ENCODE measurements at regions not wholly inside any gene's neighbourhood (a gene's known extent, or its start where the extent isn't known, plus 50 kb on each side); places are given as distances from the start of the nearest gene placed in this dataset.
"Not testable (repeated sequence)": the region's sequence is repeated elsewhere in the genome, so short reads cannot be mapped to it uniquely, and the experiment has no call there.

- Histone ChIP-seq H3K27me3 (no peaks in the 10 kb centered on the region), H3K36me3 (no peaks in the 10 kb centered on the region), H3K27ac (no peak overlapping the region), H3K9me3 (no peaks in the 10 kb centered on the region), H3K4me3 (no peak overlapping the region), H3K4me1 (no peaks in the 10 kb centered on the region)
- no peak for TF ChIP-seq EP300 (IDR thresholded peaks at IDR 0.05; ENCODE audit: low read depth)
- no peak for TF ChIP-seq CTCF (IDR thresholded peaks at IDR 0.05)
- no peak for TF ChIP-seq POLR2A (IDR thresholded peaks at IDR 0.05)
- TF ChIP-seq POLR2AphosphoS5 (IDR thresholded peaks at IDR 0.05), result no peak
- 58 to 69% methylated on average over 2 of the region's 2 CpGs for WGBS, 2 donors (ENCODE audit: low coverage in 1 of 2)
- in situ Hi-C loops (cut with MboI; ENCODE audit: low pct_ligation_motif_present in 1 of 4, low pct_unique_long_range_greater_than_20kb in 1 of 4, low sequenced_read_pairs in 3 of 4), result no loop called here
- intact Hi-C loops (cut with DNase I; ENCODE audit: low total_unique reads), result no loop called here
- no peak for DNase-seq
These were observed 65.5 kb upstream of the SYT9 start for GRCh38 chr11:7186190-7186589.

- intact Hi-C loops (cut with DNase I; ENCODE audit: low total_unique reads), result no loop called here
- in situ Hi-C loops (cut with MboI; ENCODE audit: low pct_ligation_motif_present in 1 of 4, low pct_unique_long_range_greater_than_20kb in 1 of 4, low sequenced_read_pairs in 3 of 4), result no loop called here
- no peaks in the 10 kb centered on the region for H3K27me3 ChIP-seq
- no peaks in the 10 kb centered on the region for H3K36me3 ChIP-seq
- H3K27ac ChIP-seq, result no peak overlapping the region
- no peak for DNase-seq
- no peak overlapping the region for H3K4me3 ChIP-seq
- H3K4me1 ChIP-seq, result no peaks in the 10 kb centered on the region
- 42 to 50% methylated on average over 1 of the region's 1 CpG for WGBS, 2 donors (ENCODE audit: low coverage in 1 of 2)
- no peak for TF ChIP-seq CTCF (IDR thresholded peaks at IDR 0.05)
- no peak for TF ChIP-seq POLR2A (IDR thresholded peaks at IDR 0.05)
- no peak for TF ChIP-seq POLR2AphosphoS5 (IDR thresholded peaks at IDR 0.05)
- TF ChIP-seq EP300 (IDR thresholded peaks at IDR 0.05; ENCODE audit: low read depth), result no peak
- no peaks in the 10 kb centered on the region for H3K9me3 ChIP-seq
These were observed 65.0 kb upstream of the SYT9 start for GRCh38 chr11:7186676-7187075.

- H3K4me1 ChIP-seq; H3K27ac ChIP-seq; H3K36me3 ChIP-seq; H3K9me3 ChIP-seq; DNase-seq; in situ Hi-C loops (cut with MboI; ENCODE audit: low pct_ligation_motif_present in 1 of 4, low pct_unique_long_range_greater_than_20kb in 1 of 4, low sequenced_read_pairs in 3 of 4); intact Hi-C loops (cut with DNase I; ENCODE audit: low total_unique reads); H3K27me3 ChIP-seq; H3K4me3 ChIP-seq: not testable (repeated sequence)
- WGBS, 2 donors (ENCODE audit: low coverage in 1 of 2), result 98% methylated on average over 4 of the region's 4 CpGs; no CpG with 5 or more reads in 1 of the 2 donors
These were observed 58.9 kb upstream of the SYT9 start for GRCh38 chr11:7192785-7193184.

- no peak overlapping the region for H3K4me3 ChIP-seq
- H3K27ac ChIP-seq, result no peak overlapping the region
- no peaks in the 10 kb centered on the region for H3K36me3 ChIP-seq
- WGBS, 2 donors (ENCODE audit: low coverage in 1 of 2), result 58 to 64% methylated on average over 1 of the region's 1 CpG
- in situ Hi-C loops (cut with MboI; ENCODE audit: low pct_ligation_motif_present in 1 of 4, low pct_unique_long_range_greater_than_20kb in 1 of 4, low sequenced_read_pairs in 3 of 4) (no loop called here), intact Hi-C loops (cut with DNase I; ENCODE audit: low total_unique reads) (no loop called here)
- no peaks in the 10 kb centered on the region for H3K4me1 ChIP-seq
- TF ChIP-seq POLR2A (IDR thresholded peaks at IDR 0.05), result no peak
- TF ChIP-seq CTCF (IDR thresholded peaks at IDR 0.05), result no peak
- no peak for TF ChIP-seq POLR2AphosphoS5 (IDR thresholded peaks at IDR 0.05)
- TF ChIP-seq EP300 (IDR thresholded peaks at IDR 0.05; ENCODE audit: low read depth), result no peak
- H3K27me3 ChIP-seq, result no peaks in the 10 kb centered on the region
- DNase-seq, result no peak
- H3K9me3 ChIP-seq, result no peaks in the 10 kb centered on the region
These were observed 55.1 kb upstream of the SYT9 start for GRCh38 chr11:7196396-7197146.

- Histone ChIP-seq H3K4me3 (no peak overlapping the region), H3K4me1 (no peaks in the 10 kb centered on the region), H3K9me3 (no peaks in the 10 kb centered on the region), H3K27me3 (no peaks in the 10 kb centered on the region), H3K36me3 (no peaks in the 10 kb centered on the region), H3K27ac (no peak overlapping the region)
- TF ChIP-seq CTCF (IDR thresholded peaks at IDR 0.05) (no peak), POLR2A (IDR thresholded peaks at IDR 0.05) (no peak), EP300 (IDR thresholded peaks at IDR 0.05; ENCODE audit: low read depth) (no peak), POLR2AphosphoS5 (IDR thresholded peaks at IDR 0.05) (no peak)
- DNase-seq, result no peak
- intact Hi-C loops (cut with DNase I; ENCODE audit: low total_unique reads), result no loop called here
- in situ Hi-C loops (cut with MboI; ENCODE audit: low pct_ligation_motif_present in 1 of 4, low pct_unique_long_range_greater_than_20kb in 1 of 4, low sequenced_read_pairs in 3 of 4), result no loop called here
These were observed 54.2 kb upstream of the SYT9 start for GRCh38 chr11:7197469-7197868.

All from transverse colon (tissue), 4 donors.